ENCODE measurements at regions not wholly inside any gene's neighbourhood (a gene's known extent, or its start where the extent isn't known, plus 50 kb on each side); places are given as distances from the start of the nearest gene placed in this dataset.

DNA sequence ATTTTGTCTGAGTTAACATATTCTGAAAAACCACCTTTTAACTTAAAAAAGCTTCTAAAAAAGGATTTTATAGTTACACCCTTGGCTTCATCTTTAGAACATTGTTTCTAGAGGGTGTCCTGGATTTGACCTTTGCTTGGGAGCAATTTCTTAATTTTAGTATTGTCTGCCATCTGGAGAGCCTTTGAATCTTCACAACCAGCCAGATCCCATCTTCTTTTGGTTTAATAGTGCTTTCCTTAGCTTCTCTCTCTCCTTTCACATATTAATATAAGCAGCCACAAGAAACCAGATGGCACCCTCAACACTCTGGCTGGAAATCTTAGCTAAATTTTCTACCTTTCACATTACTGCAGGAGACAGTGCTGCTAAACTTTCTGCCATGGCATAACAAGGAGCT lies 76.5 kb upstream of the TSPAN2 start:
- FAIRE-seq (no peak), DNase-seq (ENCODE audit: low read depth in 1 of 2, low spot score in 2 of 2) (no peak)
- H2AFZ ChIP-seq (ENCODE audit: low read length) = no peak overlapping the region
- no peak overlapping the region for H2BK12ac ChIP-seq (ENCODE audit: low read depth, low read length)
- H4K8ac ChIP-seq (ENCODE audit: extremely low read depth, insufficient read depth, low read length) = no peak overlapping the region
- H3K4me2 ChIP-seq (ENCODE audit: insufficient read depth in 1 of 2, low read depth in 2 of 2, low read length in 2 of 2) = no peak overlapping the region
- H3K4me3 ChIP-seq (ENCODE audit: extremely low read depth in 1 of 4, insufficient read depth in 2 of 4, low read depth in 3 of 4, low read length in 4 of 4) = no peak overlapping the region
- H3K23me2 ChIP-seq (ENCODE audit: low read depth, low read length) = no peaks in the 10 kb centered on the region; the same call in 1 of the 2 replicates
- ChIA-PET POLR2A (ENCODE audit: partially characterized antibody) (no interaction called here), CTCF (ENCODE audit: partially characterized antibody) (interaction anchor here (0.6 to 2.2 kb wide), 4 partner anchors 10 to 80 kb away, joined by 3 to 12 read pairs (median 6); no protein-coding TSS in a partner anchor)
- no peaks in the 10 kb centered on the region for H3K4me1 ChIP-seq (replicated peaks in 1 of 4; ENCODE audit: control insufficient read depth in 3 of 4, insufficient read depth in 4 of 4, low read length in 3 of 4)
- H3K9me3 ChIP-seq (ENCODE audit: insufficient read depth in 2 of 2, low read depth in 1 of 2, low read length in 1 of 2) = no peaks in the 10 kb centered on the region
- H2BK20ac ChIP-seq (ENCODE audit: low read length) = no peak overlapping the region
- no peak overlapping the region for H3K4ac ChIP-seq (replicated peaks; ENCODE audit: insufficient read length, low read depth, low read length)
- no peak overlapping the region for H3K18ac ChIP-seq (ENCODE audit: extremely low read depth, low read length)
- no peak overlapping the region for H3K14ac ChIP-seq (ENCODE audit: insufficient read length)
- H4K5ac ChIP-seq (ENCODE audit: insufficient read length, low read depth, low read length) = no peak overlapping the region
- no peaks in the 10 kb centered on the region for H3K79me2 ChIP-seq (ENCODE audit: control insufficient read depth in 1 of 2, insufficient read depth in 2 of 2, low read length in 2 of 2)
- H2BK120ac ChIP-seq (replicated peaks; ENCODE audit: low read depth, low read length) = no peak overlapping the region
- H4K20me1 ChIP-seq (replicated peaks in 1 of 2; ENCODE audit: control insufficient read depth in 1 of 2, insufficient read depth in 2 of 2, low read length in 2 of 2) = no peaks in the 10 kb centered on the region
- H2BK15ac ChIP-seq (ENCODE audit: low read length) = no peak overlapping the region
- H3K27ac ChIP-seq (ENCODE audit: low read depth, low read length) = no peak overlapping the region
- H3K79me1 ChIP-seq (ENCODE audit: low read depth, low read length) = no peaks in the 10 kb centered on the region
- no peaks in the 10 kb centered on the region for H3K36me3 ChIP-seq (ENCODE audit: control insufficient read depth in 2 of 4, insufficient read depth in 4 of 4, low read length in 3 of 4)
- no peak overlapping the region for H3K9ac ChIP-seq (replicated peaks in 1 of 4; ENCODE audit: extremely low read depth in 1 of 4, low read depth in 3 of 4, low read length in 3 of 4)
- no peak overlapping the region for H2BK5ac ChIP-seq (ENCODE audit: low read depth, low read length)
- H3K56ac ChIP-seq (replicated peaks; ENCODE audit: insufficient read length, low read depth, low read length) = no peak overlapping the region
- no peak overlapping the region for H3K23ac ChIP-seq (ENCODE audit: insufficient read length)
- H4K91ac ChIP-seq (replicated peaks; ENCODE audit: insufficient read length, low read length) = no peak overlapping the region
- H3K27me3 ChIP-seq (replicated peaks in 1 of 4; ENCODE audit: control insufficient read depth in 3 of 4, extremely low read depth in 1 of 4, insufficient read depth in 3 of 4, low read length in 3 of 4) = no peaks in the 10 kb centered on the region
- no peak overlapping the region for H2AK5ac ChIP-seq (ENCODE audit: low read depth, low read length)
- TF ChIP-seq TBP (IDR thresholded peaks at IDR 0.05; ENCODE audit: low read depth, low read length) = no peak
- no peak for TF ChIP-seq TEAD4 (IDR thresholded peaks at IDR 0.05; ENCODE audit: low read depth, low read length)
- TF ChIP-seq NANOG (IDR thresholded peaks at IDR 0.05; ENCODE audit: insufficient read depth, low read depth, low read length, poor library complexity, severe bottlenecking) = no peak
- no peak for TF ChIP-seq HDAC2 (IDR thresholded peaks at IDR 0.05; ENCODE audit: borderline replicate concordance in 1 of 2, low read depth in 2 of 2, low read length in 2 of 2)

Measured in H1 (cell line).